Naive thymus-derived CD8-positive, alpha-beta T cell (primary cell): ENCODE measurements at regions not wholly inside any gene's neighbourhood (a gene's known extent, or its start where the extent isn't known, plus 50 kb on each side); places are given as distances from the start of the nearest gene placed in this dataset.

Experiments used
- ATAC-seq, 2 donors: fragments of 150-1000 bp; cut with Tn5 transposase in 1 of 2; sonication (Bioruptor Pico), chemical (Tn5 transposase) in 1 of 2; 1 replicate in 1 of 2; 2 replicates in 1 of 2; pipeline ENCODE4 v1.10.0; 2021; ENCODE audit warnings: mild to moderate bottlenecking in 2 of 2, moderate library complexity in 2 of 2
- POLR2A ChIA-PET: fragments of 350-600 bp; sonication (Branson Sonifier 250); formaldehyde crosslinking; loops from one replicate; lab custom pipeline; 2021; ENCODE audit warnings: antibody characterized with exemption; lab: Charles Lee
- DNase-seq, 10 donors: peaks; one replicate each; pipeline versions ENCODE4 v3.0.0 to v3.0.0-alpha.2; 2020 to 2022
- H3K27ac Mint-ChIP-seq, 10 donors: one replicate each; pipeline ENCODE4 v1.8.0; 2020 to 2022; ENCODE audit warnings: mild to moderate bottlenecking in 10 of 10, mixed read lengths in 10 of 10, moderate library complexity in 4 of 10, inconsistent platforms in 1 of 10
- H3K27me3 Mint-ChIP-seq, 5 donors: one replicate each; pipeline ENCODE4 v1.8.0; 2021 to 2022; ENCODE audit warnings: mixed read lengths in 5 of 5
- H3K36me3 Mint-ChIP-seq, 3 donors: one replicate each; pipeline ENCODE4 v1.8.0; 2020 to 2022; ENCODE audit warnings: mixed read lengths in 3 of 3, mild to moderate bottlenecking in 2 of 3, inconsistent platforms in 1 of 3
- H3K4me1 Mint-ChIP-seq, 4 donors: one replicate each; pipeline ENCODE4 v1.8.0; 2021 to 2022; ENCODE audit warnings: mixed read lengths in 4 of 4
- H3K4me3 Mint-ChIP-seq, 10 donors: one replicate each; pipeline ENCODE4 v1.8.0; 2020 to 2022; ENCODE audit warnings: mild to moderate bottlenecking in 10 of 10, mixed read lengths in 10 of 10, moderate library complexity in 6 of 10, inconsistent platforms in 1 of 10
- H3K9me3 Mint-ChIP-seq, 9 donors: one replicate each; pipeline ENCODE4 v1.8.0; 2020 to 2022; ENCODE audit warnings: mixed read lengths in 9 of 9, mild to moderate bottlenecking in 3 of 9, inconsistent platforms in 1 of 9, moderate library complexity in 1 of 9

GRCh38 chr3:22276351-22276750, 525.3 kb upstream of the ZNF385D start:
- H3K27me3 Mint-ChIP-seq: no peaks in the 10 kb centered on the region
- no peaks in the 10 kb centered on the region for H3K36me3 Mint-ChIP-seq
- DNase-seq (no peak), ATAC-seq (no peak)
- no peaks in the 10 kb centered on the region for H3K4me1 Mint-ChIP-seq
- H3K27ac Mint-ChIP-seq: no peak overlapping the region
- H3K9me3 Mint-ChIP-seq: peaks cover 0 to 13% (median 0%) of the 10 kb centered on the region in 9 donors
- POLR2A ChIA-PET: no interaction called here
- no peak overlapping the region for H3K4me3 Mint-ChIP-seq

DNA sequence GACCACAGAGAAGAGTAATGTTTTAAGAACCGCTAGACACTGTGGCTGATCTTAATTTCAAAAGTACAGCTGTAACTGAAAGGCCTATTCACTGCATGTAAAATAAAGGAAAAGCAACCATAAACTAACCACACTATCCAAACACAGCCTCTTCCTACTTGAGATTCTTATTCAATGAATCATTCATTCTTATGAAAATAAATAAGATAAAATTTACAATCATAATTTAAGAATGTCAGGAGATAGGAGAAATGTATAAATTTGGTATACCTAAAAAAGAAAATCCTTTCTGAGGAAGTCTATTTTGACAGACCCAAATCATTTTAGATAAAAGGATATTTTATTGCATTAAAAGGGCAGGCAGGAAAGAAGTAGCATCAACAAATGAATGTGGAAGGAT, 533.5 kb upstream of the ZNF385D start:
- ATAC-seq (no peak), DNase-seq (no peak)
- H3K27ac Mint-ChIP-seq: no peak overlapping the region
- POLR2A ChIA-PET: no interaction called here
- peaks cover 0 to 29% (median 2%) of the 10 kb centered on the region in 9 donors for H3K9me3 Mint-ChIP-seq
- no peak overlapping the region for H3K4me3 Mint-ChIP-seq
- no peaks in the 10 kb centered on the region for H3K4me1 Mint-ChIP-seq
- H3K36me3 Mint-ChIP-seq: no peaks in the 10 kb centered on the region
- no peaks in the 10 kb centered on the region for H3K27me3 Mint-ChIP-seq

- no peak overlapping the region for H3K27ac Mint-ChIP-seq
- POLR2A ChIA-PET: no interaction called here
- no peaks in the 10 kb centered on the region for H3K36me3 Mint-ChIP-seq
- no peaks in the 10 kb centered on the region for H3K27me3 Mint-ChIP-seq
- DNase-seq: no peak
- peaks cover 0 to 12% (median 2%) of the 10 kb centered on the region in 9 donors for H3K9me3 Mint-ChIP-seq
- H3K4me1 Mint-ChIP-seq: no peaks in the 10 kb centered on the region
- H3K4me3 Mint-ChIP-seq: no peak overlapping the region
- no peak for ATAC-seq
These were observed 537.7 kb upstream of the ZNF385D start for GRCh38 chr3:22288756-22289155.

GRCh38 chr3:22292681-22293080, 541.7 kb upstream of the ZNF385D start:
- H3K4me1 Mint-ChIP-seq: no peaks in the 10 kb centered on the region
- peaks cover 0 to 7% (median 0%) of the 10 kb centered on the region in 9 donors for H3K9me3 Mint-ChIP-seq
- ATAC-seq (no peak), DNase-seq (no peak)
- no peak overlapping the region for H3K27ac Mint-ChIP-seq
- H3K36me3 Mint-ChIP-seq: no peaks in the 10 kb centered on the region
- POLR2A ChIA-PET: no interaction called here
- no peak overlapping the region for H3K4me3 Mint-ChIP-seq
- H3K27me3 Mint-ChIP-seq: no peaks in the 10 kb centered on the region

DNA sequence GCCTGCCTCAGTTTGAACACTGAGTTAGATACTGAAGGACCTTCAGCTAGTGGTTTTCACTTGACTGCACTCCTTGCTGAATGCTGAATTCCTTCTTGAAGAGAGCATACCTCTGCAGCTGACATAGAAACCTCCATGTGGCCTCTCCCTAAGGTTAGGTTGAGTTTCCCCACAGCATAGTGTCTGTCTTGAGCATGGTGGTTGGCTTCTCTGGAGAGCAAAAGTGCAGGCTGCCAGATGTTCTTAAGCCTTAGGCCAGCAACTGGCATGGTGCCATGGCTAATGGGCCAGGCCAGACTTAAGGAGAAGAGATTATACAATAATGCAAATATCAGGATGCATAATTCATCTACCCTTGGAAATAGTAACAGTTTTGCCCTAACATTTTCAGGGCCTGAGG, 545.6 kb upstream of the ZNF385D start:
- Mint-ChIP-seq H3K36me3 (no peaks in the 10 kb centered on the region), H3K27ac (no peak overlapping the region), H3K27me3 (no peaks in the 10 kb centered on the region), H3K4me3 (no peak overlapping the region), H3K9me3 (peaks cover 2 to 19% (median 8%) of the 10 kb centered on the region in 9 donors), H3K4me1 (no peaks in the 10 kb centered on the region)
- no peak for ATAC-seq
- no peak for DNase-seq
- POLR2A ChIA-PET: no interaction called here

DNA sequence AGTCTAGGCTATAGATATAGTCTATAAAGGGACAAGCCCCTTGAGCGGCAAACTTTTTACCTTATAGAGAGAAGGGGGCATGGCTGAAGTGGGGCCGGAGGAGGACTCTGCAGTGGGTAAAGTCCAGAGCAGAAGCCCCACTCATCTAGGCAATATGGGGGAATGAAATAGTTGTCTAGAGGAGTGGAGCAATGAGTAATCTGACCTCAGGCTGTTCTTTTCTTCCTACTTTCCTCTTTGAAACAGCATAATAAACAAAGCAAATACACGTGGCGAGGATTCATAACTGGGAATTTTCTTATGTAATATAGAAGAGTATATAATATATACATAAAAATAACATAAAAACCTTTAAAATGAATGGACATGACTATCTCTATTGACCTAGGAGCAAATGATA, 546.4 kb upstream of the ZNF385D start:
- H3K4me3 Mint-ChIP-seq: no peak overlapping the region

GRCh38 chr3:22306454-22306853, 555.4 kb upstream of the ZNF385D start:
- Mint-ChIP-seq H3K36me3 (no peaks in the 10 kb centered on the region), H3K27me3 (no peaks in the 10 kb centered on the region), H3K4me1 (no peaks in the 10 kb centered on the region), H3K9me3 (peaks cover 0 to 9% (median 2%) of the 10 kb centered on the region in 9 donors), H3K27ac (no peak overlapping the region), H3K4me3 (no peak overlapping the region)
- no peak for DNase-seq
- POLR2A ChIA-PET: no interaction called here
- ATAC-seq: no peak

More for the DNA sequence above, 546.4 kb upstream of the ZNF385D start:
- H3K9me3 Mint-ChIP-seq: peaks cover 2 to 19% (median 8%) of the 10 kb centered on the region in 9 donors
- ATAC-seq (no peak), DNase-seq (no peak)
- no peaks in the 10 kb centered on the region for H3K27me3 Mint-ChIP-seq
- no peak overlapping the region for H3K27ac Mint-ChIP-seq
- H3K36me3 Mint-ChIP-seq: no peaks in the 10 kb centered on the region
- no peaks in the 10 kb centered on the region for H3K4me1 Mint-ChIP-seq
- POLR2A ChIA-PET: no interaction called here

DNA sequence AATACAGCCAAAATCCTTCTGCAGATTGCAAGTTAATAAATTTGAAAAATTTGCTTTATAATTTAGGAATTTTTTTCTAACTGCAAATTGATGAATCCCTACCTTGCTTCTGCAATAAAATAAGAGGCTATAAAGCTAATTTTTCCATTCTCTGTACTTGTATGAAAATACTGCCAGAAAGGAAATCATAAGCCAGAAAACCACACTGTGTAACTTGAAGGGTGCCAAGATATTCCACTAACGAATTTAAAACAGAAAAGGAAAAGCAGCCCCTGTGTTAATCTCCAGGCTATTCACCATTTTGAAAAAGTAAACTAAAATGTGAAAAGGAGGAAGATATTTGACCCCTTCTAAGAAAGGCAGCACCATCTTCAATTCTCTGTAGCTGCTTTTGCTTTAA, 557.9 kb upstream of the ZNF385D start:
- H3K4me1 Mint-ChIP-seq: no peaks in the 10 kb centered on the region
- peaks cover 0 to 10% (median 0%) of the 10 kb centered on the region in 9 donors for H3K9me3 Mint-ChIP-seq
- no peak for DNase-seq
- H3K36me3 Mint-ChIP-seq: no peaks in the 10 kb centered on the region
- H3K27ac Mint-ChIP-seq: no peak overlapping the region
- no peak for ATAC-seq
- no peak overlapping the region for H3K4me3 Mint-ChIP-seq
- POLR2A ChIA-PET: no interaction called here
- no peaks in the 10 kb centered on the region for H3K27me3 Mint-ChIP-seq

- no peaks in the 10 kb centered on the region for H3K4me1 Mint-ChIP-seq
- POLR2A ChIA-PET: no interaction called here
- H3K4me3 Mint-ChIP-seq: no peak overlapping the region
- H3K9me3 Mint-ChIP-seq: peaks cover 0 to 19% (median 4%) of the 10 kb centered on the region in 9 donors
- no peaks in the 10 kb centered on the region for H3K36me3 Mint-ChIP-seq
- no peak for ATAC-seq
- no peak for DNase-seq
- no peaks in the 10 kb centered on the region for H3K27me3 Mint-ChIP-seq
- H3K27ac Mint-ChIP-seq: no peak overlapping the region
These were observed 564.9 kb upstream of the ZNF385D start for GRCh38 chr3:22315925-22316324.

- no peak for ATAC-seq
- no peaks in the 10 kb centered on the region for H3K36me3 Mint-ChIP-seq
- POLR2A ChIA-PET: no interaction called here
These were observed 567.3 kb upstream of the ZNF385D start for GRCh38 chr3:22318325-22318724.

DNA sequence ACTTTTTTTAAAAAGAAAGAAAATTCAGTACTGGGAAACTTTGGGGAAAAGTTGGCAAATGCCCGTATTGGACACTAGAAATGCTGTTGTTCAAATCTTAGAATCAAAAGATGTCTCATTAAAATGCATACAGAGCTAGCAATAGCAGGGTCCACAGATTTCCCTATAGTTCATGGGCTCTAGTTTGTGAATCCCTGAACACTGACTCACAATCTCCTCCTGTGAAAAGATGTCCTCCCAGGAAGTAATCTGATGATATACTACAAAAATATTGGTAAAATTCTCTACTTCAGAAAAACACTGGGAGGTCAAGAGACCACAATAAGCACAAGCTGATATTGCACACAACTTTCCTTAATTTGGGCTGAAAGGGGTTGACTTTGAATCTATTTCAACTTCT, 568.4 kb upstream of the ZNF385D start:
- ATAC-seq: no peak
- Mint-ChIP-seq H3K4me3 (no peak overlapping the region), H3K4me1 (no peaks in the 10 kb centered on the region), H3K27me3 (no peaks in the 10 kb centered on the region), H3K27ac (no peak overlapping the region), H3K9me3 (peaks cover 0 to 12% (median 0%) of the 10 kb centered on the region in 9 donors), H3K36me3 (no peaks in the 10 kb centered on the region)
- POLR2A ChIA-PET: no interaction called here
- no peak for DNase-seq

More at GRCh38 chr3:22318325-22318724, 567.3 kb upstream of the ZNF385D start:
- Mint-ChIP-seq H3K27ac (no peak overlapping the region), H3K9me3 (peaks cover 0 to 13% (median 3%) of the 10 kb centered on the region in 9 donors), H3K4me1 (no peaks in the 10 kb centered on the region), H3K27me3 (no peaks in the 10 kb centered on the region), H3K4me3 (no peak overlapping the region)
- DNase-seq: no peak

GRCh38 chr3:22322861-22323260, 571.9 kb upstream of the ZNF385D start:
- Mint-ChIP-seq H3K9me3 (peaks cover 0 to 10% (median 0%) of the 10 kb centered on the region in 9 donors), H3K4me1 (no peaks in the 10 kb centered on the region), H3K36me3 (no peaks in the 10 kb centered on the region), H3K27ac (no peak overlapping the region), H3K27me3 (no peaks in the 10 kb centered on the region), H3K4me3 (no peak overlapping the region)
- DNase-seq (no peak), ATAC-seq (no peak)
- POLR2A ChIA-PET: no interaction called here

DNA sequence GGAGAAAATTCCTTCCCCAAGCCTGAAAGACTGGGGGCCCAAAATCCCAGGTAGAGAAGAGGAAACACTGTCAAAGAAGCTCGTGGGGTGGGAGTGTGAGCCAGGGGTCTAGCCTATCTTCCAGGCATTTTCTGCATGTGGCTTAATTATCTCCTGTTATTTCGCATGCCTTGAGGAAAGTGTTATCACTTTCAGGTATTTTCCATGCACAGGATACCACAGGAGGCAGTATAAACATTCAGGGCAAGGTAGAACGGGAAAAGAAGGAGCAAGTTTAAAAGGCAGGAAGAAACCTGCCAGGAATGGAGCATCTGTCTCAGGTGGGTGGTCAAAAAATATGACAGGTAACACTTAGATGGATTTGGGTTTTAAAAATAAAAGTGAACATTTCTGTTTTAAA, 575.3 kb upstream of the ZNF385D start:
- Mint-ChIP-seq H3K27me3 (no peaks in the 10 kb centered on the region), H3K4me3 (no peak overlapping the region), H3K36me3 (no peaks in the 10 kb centered on the region), H3K9me3 (peaks cover 0 to 15% (median 0%) of the 10 kb centered on the region in 9 donors), H3K27ac (no peak overlapping the region), H3K4me1 (no peaks in the 10 kb centered on the region)
- ATAC-seq: no peak
- POLR2A ChIA-PET: no interaction called here
- no peak for DNase-seq

GRCh38 chr3:22334996-22335395, 584.0 kb upstream of the ZNF385D start:
- ATAC-seq: no peak
- no peak for DNase-seq
- H3K36me3 Mint-ChIP-seq: no peaks in the 10 kb centered on the region
- no peak overlapping the region for H3K4me3 Mint-ChIP-seq
- H3K9me3 Mint-ChIP-seq: peaks cover 0 to 7% (median 0%) of the 10 kb centered on the region in 9 donors
- POLR2A ChIA-PET: no interaction called here
- no peak overlapping the region for H3K27ac Mint-ChIP-seq
- H3K27me3 Mint-ChIP-seq: no peaks in the 10 kb centered on the region
- H3K4me1 Mint-ChIP-seq: no peaks in the 10 kb centered on the region
